Effector memory CD8-positive, alpha-beta T cell (primary cell): ENCODE measurements at regions not wholly inside any gene's neighbourhood (a gene's known extent, or its start where the extent isn't known, plus 50 kb on each side); places are given as distances from the start of the nearest gene placed in this dataset.

ENCODE experiments used
- ATAC-seq: fragments of 150-1000 bp; cut with Tn5 transposase; replicated peaks from 2 replicates; pipeline ENCODE4 v1.10.0; 2021; ENCODE audit warnings: mild to moderate bottlenecking, moderate library complexity
- DNase-seq, 3 experiments: peaks; one replicate each; pipeline ENCODE4 v3.0.0; 2021
- H3K27ac Mint-ChIP-seq, 2 donors: one replicate each; pipeline ENCODE4 v1.8.0; 2022; ENCODE audit warnings: mild to moderate bottlenecking in 2 of 2, mixed read lengths in 2 of 2, moderate library complexity in 2 of 2
- H3K27me3 Mint-ChIP-seq, 2 donors: one replicate each; pipeline ENCODE4 v1.8.0; 2022; ENCODE audit warnings: mixed read lengths in 2 of 2
- H3K36me3 Mint-ChIP-seq: one replicate; pipeline ENCODE4 v1.8.0; 2022; ENCODE audit warnings: mild to moderate bottlenecking, moderate library complexity, mixed read lengths; ENCODE audit not compliant: insufficient read depth
- H3K4me1 Mint-ChIP-seq, 2 donors: one replicate each; pipeline ENCODE4 v1.8.0; 2022; ENCODE audit warnings: low read depth in 2 of 2, mixed read lengths in 2 of 2
- H3K4me3 Mint-ChIP-seq, 2 donors: one replicate each; pipeline ENCODE4 v1.8.0; 2022; ENCODE audit warnings: mild to moderate bottlenecking in 2 of 2, mixed read lengths in 2 of 2, moderate library complexity in 2 of 2
- H3K9me3 Mint-ChIP-seq, 2 donors: one replicate each; pipeline ENCODE4 v1.8.0; 2022; ENCODE audit warnings: mixed read lengths in 2 of 2

GRCh38 chr3:40593351-40593750 is 68.6 kb downstream of the ZNF621 start:
- Mint-ChIP-seq H3K9me3 (no peaks in the 10 kb centered on the region), H3K4me1 (no peaks in the 10 kb centered on the region), H3K27ac (no peak overlapping the region), H3K4me3 (no peak overlapping the region), H3K27me3 (peaks cover 19 to 58% of the 10 kb centered on the region in 2 donors), H3K36me3 (peaks cover 3% of the 10 kb centered on the region)
- no peak for DNase-seq
- ATAC-seq, result no peak

GRCh38 chr3:40597441-40597840 is 72.7 kb downstream of the ZNF621 start:
- no peak for ATAC-seq
- H3K36me3 Mint-ChIP-seq, result peaks cover 3% of the 10 kb centered on the region

GRCh38 chr3:40598338-40598737 is 73.6 kb downstream of the ZNF621 start:
- Mint-ChIP-seq H3K27ac (no peak overlapping the region), H3K9me3 (no peaks in the 10 kb centered on the region), H3K4me3 (no peak overlapping the region), H3K36me3 (peaks cover 3% of the 10 kb centered on the region), H3K27me3 (peaks cover 46 to 77% of the 10 kb centered on the region in 2 donors), H3K4me1 (no peaks in the 10 kb centered on the region)
- no peak for DNase-seq
- ATAC-seq, result no peak

More at GRCh38 chr3:40597441-40597840, 72.7 kb downstream of the ZNF621 start:
- H3K9me3 Mint-ChIP-seq, result no peaks in the 10 kb centered on the region
- H3K27ac Mint-ChIP-seq, result no peak overlapping the region
- no peak for DNase-seq
- H3K27me3 Mint-ChIP-seq, result peaks cover 46 to 68% of the 10 kb centered on the region in 2 donors
- no peaks in the 10 kb centered on the region for H3K4me1 Mint-ChIP-seq
- H3K4me3 Mint-ChIP-seq, result no peak overlapping the region

GRCh38 chr3:40598962-40599361 is 74.2 kb downstream of the ZNF621 start:
- no peak for DNase-seq
- ATAC-seq, result no peak
- Mint-ChIP-seq H3K27me3 (peaks cover 48 to 82% of the 10 kb centered on the region in 2 donors), H3K9me3 (no peaks in the 10 kb centered on the region), H3K4me3 (no peak overlapping the region), H3K4me1 (no peaks in the 10 kb centered on the region), H3K36me3 (peaks cover 3% of the 10 kb centered on the region), H3K27ac (no peak overlapping the region)

GRCh38 chr3:40602778-40603385 is 78.1 kb downstream of the ZNF621 start:
- DNase-seq (no peak), ATAC-seq (no peak)
- H3K36me3 Mint-ChIP-seq, result no peaks in the 10 kb centered on the region
- no peaks in the 10 kb centered on the region for H3K4me1 Mint-ChIP-seq
- H3K9me3 Mint-ChIP-seq, result no peaks in the 10 kb centered on the region
- peaks cover 42 to 73% of the 10 kb centered on the region in 2 donors for H3K27me3 Mint-ChIP-seq
- no peak overlapping the region for H3K4me3 Mint-ChIP-seq
- no peak overlapping the region for H3K27ac Mint-ChIP-seq

- DNase-seq, result no peak
- H3K36me3 Mint-ChIP-seq, result no peaks in the 10 kb centered on the region
- no peaks in the 10 kb centered on the region for H3K9me3 Mint-ChIP-seq
- no peak for ATAC-seq
- no peak overlapping the region for H3K4me3 Mint-ChIP-seq
- no peak overlapping the region for H3K27ac Mint-ChIP-seq
- no peaks in the 10 kb centered on the region for H3K4me1 Mint-ChIP-seq
- peaks cover 22 to 50% of the 10 kb centered on the region in 2 donors for H3K27me3 Mint-ChIP-seq
Measured at GRCh38 chr3:40605960-40606359, 81.2 kb downstream of the ZNF621 start.

GRCh38 chr3:40608091-40608490 is 83.3 kb downstream of the ZNF621 start:
- H3K27ac Mint-ChIP-seq, result no peak overlapping the region
- H3K27me3 Mint-ChIP-seq, result peaks cover 32 to 52% of the 10 kb centered on the region in 2 donors
- no peaks in the 10 kb centered on the region for H3K4me1 Mint-ChIP-seq
- no peaks in the 10 kb centered on the region for H3K36me3 Mint-ChIP-seq
- ATAC-seq (no peak), DNase-seq (no peak)
- H3K9me3 Mint-ChIP-seq, result no peaks in the 10 kb centered on the region
- no peak overlapping the region for H3K4me3 Mint-ChIP-seq

GRCh38 chr3:40613306-40613705 is 88.5 kb downstream of the ZNF621 start:
- Mint-ChIP-seq H3K36me3 (no peaks in the 10 kb centered on the region), H3K27me3 (peaks cover 50 to 54% of the 10 kb centered on the region in 2 donors), H3K27ac (no peak overlapping the region), H3K9me3 (no peaks in the 10 kb centered on the region), H3K4me3 (no peak overlapping the region), H3K4me1 (no peaks in the 10 kb centered on the region)
- ATAC-seq, result no peak
- no peak for DNase-seq

GRCh38 chr3:40615110-40615915 is 90.6 kb downstream of the ZNF621 start:
- ATAC-seq (no peak), DNase-seq (no peak)
- peaks cover 54 to 66% of the 10 kb centered on the region in 2 donors for H3K27me3 Mint-ChIP-seq
- no peaks in the 10 kb centered on the region for H3K4me1 Mint-ChIP-seq
- no peak overlapping the region for H3K4me3 Mint-ChIP-seq
- no peak overlapping the region for H3K27ac Mint-ChIP-seq
- H3K9me3 Mint-ChIP-seq, result no peaks in the 10 kb centered on the region
- H3K36me3 Mint-ChIP-seq, result no peaks in the 10 kb centered on the region

GRCh38 chr3:40615918-40616819 is 91.4 kb downstream of the ZNF621 start:
- no peaks in the 10 kb centered on the region for H3K36me3 Mint-ChIP-seq
- H3K27ac Mint-ChIP-seq, result no peak overlapping the region
- ATAC-seq (no peak), DNase-seq (no peak)
- peaks cover 53 to 74% of the 10 kb centered on the region in 2 donors for H3K27me3 Mint-ChIP-seq
- peaks cover 0 to 2% of the 10 kb centered on the region in 2 donors for H3K4me1 Mint-ChIP-seq
- H3K4me3 Mint-ChIP-seq, result no peak overlapping the region
- no peaks in the 10 kb centered on the region for H3K9me3 Mint-ChIP-seq

GRCh38 chr3:40617084-40617483 is 92.3 kb downstream of the ZNF621 start:
- Mint-ChIP-seq H3K27me3 (peaks cover 49 to 76% of the 10 kb centered on the region in 2 donors), H3K27ac (no peak overlapping the region), H3K9me3 (no peaks in the 10 kb centered on the region), H3K4me1 (peaks cover 0 to 2% of the 10 kb centered on the region in 2 donors), H3K4me3 (no peak overlapping the region), H3K36me3 (no peaks in the 10 kb centered on the region)
- ATAC-seq, result no peak
- DNase-seq, result no peak

- ATAC-seq (no peak), DNase-seq (no peak)
- Mint-ChIP-seq H3K27me3 (peaks cover 53 to 67% of the 10 kb centered on the region in 2 donors), H3K9me3 (no peaks in the 10 kb centered on the region), H3K36me3 (no peaks in the 10 kb centered on the region), H3K4me1 (peaks cover 0 to 2% of the 10 kb centered on the region in 2 donors), H3K27ac (no peak overlapping the region), H3K4me3 (no peak overlapping the region)
Measured at GRCh38 chr3:40618158-40618557, 93.4 kb downstream of the ZNF621 start.

GRCh38 chr3:40620151-40620550 is 95.4 kb downstream of the ZNF621 start:
- no peak for ATAC-seq

More at GRCh38 chr3:40620151-40620550, 95.4 kb downstream of the ZNF621 start:
- Mint-ChIP-seq H3K27ac (no peak overlapping the region), H3K36me3 (no peaks in the 10 kb centered on the region), H3K4me3 (no peak overlapping the region), H3K4me1 (peaks cover 0 to 2% of the 10 kb centered on the region in 2 donors), H3K9me3 (no peaks in the 10 kb centered on the region), H3K27me3 (peaks cover 44 to 59% of the 10 kb centered on the region in 2 donors)
- no peak for DNase-seq
